ENCODE measurements at regions not wholly inside any gene's neighbourhood (a gene's known extent, or its start where the extent isn't known, plus 50 kb on each side); places are given as distances from the start of the nearest gene placed in this dataset.

DNA sequence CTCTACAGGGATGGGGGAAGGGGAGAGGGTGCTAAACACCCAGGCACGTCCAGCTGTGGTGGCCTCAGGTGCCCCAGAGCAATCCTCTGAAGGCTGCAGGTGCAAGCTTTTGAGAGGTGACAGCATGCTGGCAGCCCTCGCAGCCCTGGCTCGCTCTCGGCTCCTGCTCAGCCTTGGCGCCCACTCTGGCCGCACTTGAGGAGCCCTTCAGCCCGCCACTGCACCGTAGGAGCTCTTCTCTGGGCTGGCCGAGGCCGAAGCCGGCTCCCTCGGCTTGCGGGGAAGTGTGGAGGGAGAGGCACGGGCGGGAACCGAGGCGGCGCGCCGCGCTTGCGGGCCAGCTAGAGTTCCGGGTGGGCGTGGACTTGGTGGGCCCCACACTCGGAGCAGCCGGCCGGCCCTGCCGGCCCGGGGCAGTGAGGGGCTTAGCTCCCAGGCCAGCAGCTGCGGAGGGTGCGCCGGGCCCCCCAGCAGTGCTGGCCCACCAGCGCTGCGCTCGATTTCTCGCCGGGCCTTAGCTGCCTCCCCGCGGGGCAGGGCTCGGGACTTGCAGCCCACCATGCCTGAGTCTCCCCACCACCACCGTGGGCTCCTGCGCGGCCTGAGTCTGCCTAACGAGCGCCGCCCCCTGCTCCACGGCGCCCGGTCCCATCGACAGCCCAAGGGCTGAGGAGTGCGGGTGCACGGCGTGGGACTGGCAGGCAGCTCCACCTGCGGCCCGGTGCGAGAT, 112.1 kb downstream of the TRIM29 start:
- ChIA-PET POLR2A (ENCODE audit: partially characterized antibody) (no interaction called here), CTCF (ENCODE audit: partially characterized antibody) (no interaction called here)
- Histone ChIP-seq H3K27ac (ENCODE audit: low read depth, low read length) (no peak overlapping the region), H3K27me3 (ENCODE audit: insufficient read depth, low read length) (no peaks in the 10 kb centered on the region), H3K4me3 (ENCODE audit: low read length in 2 of 2) (no peak overlapping the region), H3K9me3 (ENCODE audit: control insufficient read depth in 1 of 2, low read length in 2 of 2) (no peaks in the 10 kb centered on the region), H3K36me3 (ENCODE audit: insufficient read depth, low read length) (no peaks in the 10 kb centered on the region), H3K4me1 (ENCODE audit: insufficient read depth, low read length) (no peaks in the 10 kb centered on the region)
- Mint-ChIP-seq H3K27ac (no peak overlapping the region), H3K4me1 (no peaks in the 10 kb centered on the region), H3K27me3 (peaks cover 4 to 13% of the 10 kb centered on the region in 2 donors), H3K9me3 (no peaks in the 10 kb centered on the region), H3K4me3 (no peak overlapping the region), H3K36me3 (no peaks in the 10 kb centered on the region)
- intact Hi-C loops (cut with micrococcal nuclease) = no loop called here
- no peak for DNase-seq

DNA sequence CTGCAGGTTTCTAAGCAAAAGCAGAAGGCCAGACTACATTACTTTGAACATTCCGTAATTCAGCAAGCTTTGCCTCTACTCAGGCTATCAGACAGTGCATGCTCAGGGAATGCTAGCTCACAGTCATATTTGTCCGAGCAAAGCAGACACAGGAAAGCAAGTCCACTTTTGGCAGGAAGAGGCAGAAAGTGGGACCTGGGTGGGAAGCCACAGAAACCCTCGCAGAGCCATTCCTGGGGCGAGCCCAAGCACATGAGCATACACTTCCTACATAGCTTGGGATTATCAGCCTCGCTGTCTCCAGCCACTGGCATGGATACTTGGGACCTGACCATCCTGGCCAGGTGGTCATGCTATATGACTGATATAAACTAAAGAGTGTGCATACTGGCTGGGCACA, 113.3 kb downstream of the TRIM29 start:
- Histone ChIP-seq H3K4me3 (ENCODE audit: low read length in 2 of 2) (no peak overlapping the region), H3K36me3 (ENCODE audit: insufficient read depth, low read length) (no peaks in the 10 kb centered on the region), H3K4me1 (ENCODE audit: insufficient read depth, low read length) (no peaks in the 10 kb centered on the region), H3K27ac (ENCODE audit: low read depth, low read length) (no peak overlapping the region), H3K27me3 (ENCODE audit: insufficient read depth, low read length) (no peaks in the 10 kb centered on the region), H3K9me3 (ENCODE audit: control insufficient read depth in 1 of 2, low read length in 2 of 2) (no peaks in the 10 kb centered on the region)
- ChIA-PET POLR2A (ENCODE audit: partially characterized antibody) (no interaction called here), CTCF (ENCODE audit: partially characterized antibody) (no interaction called here)
- no peaks in the 10 kb centered on the region for H3K4me1 Mint-ChIP-seq
- H3K27ac Mint-ChIP-seq = no peak overlapping the region
- no peak for DNase-seq
- no peak overlapping the region for H3K4me3 Mint-ChIP-seq
- H3K9me3 Mint-ChIP-seq = no peaks in the 10 kb centered on the region
- peaks cover 4 to 13% of the 10 kb centered on the region in 2 donors for H3K27me3 Mint-ChIP-seq
- intact Hi-C loops (cut with micrococcal nuclease) = no loop called here
- H3K36me3 Mint-ChIP-seq = no peaks in the 10 kb centered on the region

GRCh38 chr11:120024046-120024445, 113.9 kb downstream of the TRIM29 start:
- no peaks in the 10 kb centered on the region for H3K9me3 ChIP-seq (ENCODE audit: control insufficient read depth in 1 of 2, low read length in 2 of 2)
- Mint-ChIP-seq H3K27me3 (peaks cover 6 to 10% of the 10 kb centered on the region in 2 donors), H3K36me3 (no peaks in the 10 kb centered on the region), H3K9me3 (no peaks in the 10 kb centered on the region), H3K4me1 (no peaks in the 10 kb centered on the region), H3K27ac (no peak overlapping the region), H3K4me3 (no peak overlapping the region)
- ChIA-PET CTCF (ENCODE audit: partially characterized antibody) (no interaction called here), POLR2A (ENCODE audit: partially characterized antibody) (no interaction called here)
- intact Hi-C loops (cut with micrococcal nuclease) = no loop called here
- H3K4me1 ChIP-seq (ENCODE audit: insufficient read depth, low read length) = no peaks in the 10 kb centered on the region
- H3K36me3 ChIP-seq (ENCODE audit: insufficient read depth, low read length) = no peaks in the 10 kb centered on the region
- H3K4me3 ChIP-seq (ENCODE audit: low read length in 2 of 2) = no peak overlapping the region
- no peak overlapping the region for H3K27ac ChIP-seq (ENCODE audit: low read depth, low read length)
- no peaks in the 10 kb centered on the region for H3K27me3 ChIP-seq (ENCODE audit: insufficient read depth, low read length)
- DNase-seq = no peak

- ChIA-PET POLR2A (ENCODE audit: partially characterized antibody) (no interaction called here), CTCF (ENCODE audit: partially characterized antibody) (no interaction called here)
- intact Hi-C loops (cut with micrococcal nuclease) = no loop called here
- Histone ChIP-seq H3K27me3 (ENCODE audit: insufficient read depth, low read length) (no peaks in the 10 kb centered on the region), H3K4me3 (ENCODE audit: low read length in 2 of 2) (no peak overlapping the region), H3K36me3 (ENCODE audit: insufficient read depth, low read length) (no peaks in the 10 kb centered on the region), H3K9me3 (ENCODE audit: control insufficient read depth in 1 of 2, low read length in 2 of 2) (no peaks in the 10 kb centered on the region), H3K27ac (ENCODE audit: low read depth, low read length) (no peak overlapping the region), H3K4me1 (ENCODE audit: insufficient read depth, low read length) (no peaks in the 10 kb centered on the region)
- DNase-seq = no peak
- Mint-ChIP-seq H3K36me3 (no peaks in the 10 kb centered on the region), H3K9me3 (no peaks in the 10 kb centered on the region), H3K27me3 (peaks cover 6 to 7% of the 10 kb centered on the region in 2 donors), H3K4me1 (no peaks in the 10 kb centered on the region), H3K4me3 (no peak overlapping the region), H3K27ac (no peak overlapping the region)
Measured at GRCh38 chr11:120023551-120023950, 114.4 kb downstream of the TRIM29 start.

- peaks cover 5 to 6% of the 10 kb centered on the region in 2 donors for H3K27me3 Mint-ChIP-seq
- ChIA-PET CTCF (ENCODE audit: partially characterized antibody) (no interaction called here), POLR2A (ENCODE audit: partially characterized antibody) (no interaction called here)
- no peaks in the 10 kb centered on the region for H3K4me1 ChIP-seq (ENCODE audit: insufficient read depth, low read length)
- H3K36me3 Mint-ChIP-seq = no peaks in the 10 kb centered on the region
- no peaks in the 10 kb centered on the region for H3K9me3 Mint-ChIP-seq
- DNase-seq = no peak
- no peak overlapping the region for H3K4me3 ChIP-seq (ENCODE audit: low read length in 2 of 2)
- no peak overlapping the region for H3K27ac Mint-ChIP-seq
- H3K27me3 ChIP-seq (ENCODE audit: insufficient read depth, low read length) = no peaks in the 10 kb centered on the region
- H3K4me1 Mint-ChIP-seq = no peaks in the 10 kb centered on the region
- no peaks in the 10 kb centered on the region for H3K9me3 ChIP-seq (ENCODE audit: control insufficient read depth in 1 of 2, low read length in 2 of 2)
- no peak overlapping the region for H3K4me3 Mint-ChIP-seq
- intact Hi-C loops (cut with micrococcal nuclease) = no loop called here
- H3K36me3 ChIP-seq (ENCODE audit: insufficient read depth, low read length) = no peaks in the 10 kb centered on the region
- no peak overlapping the region for H3K27ac ChIP-seq (ENCODE audit: low read depth, low read length)
Measured at GRCh38 chr11:120023120-120023519, 114.8 kb downstream of the TRIM29 start.

DNA sequence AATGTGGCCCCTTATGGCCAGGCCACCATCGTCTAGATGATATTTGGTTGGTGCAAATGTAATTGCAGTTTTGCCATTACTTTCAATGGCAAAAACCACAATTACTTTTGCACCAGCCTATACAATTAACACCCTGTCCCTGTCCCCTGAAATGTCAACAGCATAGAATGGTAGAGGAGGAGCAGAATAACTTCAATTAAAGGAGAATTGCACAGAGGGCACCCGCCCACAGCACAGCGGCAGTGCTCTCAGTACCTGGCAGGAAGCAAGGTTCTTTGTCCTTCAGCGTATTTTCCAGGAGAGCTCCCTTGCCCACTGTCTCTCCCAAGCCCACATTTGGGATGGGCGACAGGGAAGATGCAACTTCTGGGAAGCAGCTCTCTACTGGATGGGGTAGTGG, 115.3 kb downstream of the TRIM29 start:
- H3K4me3 ChIP-seq (ENCODE audit: low read length in 2 of 2) = no peak overlapping the region
- no peak overlapping the region for H3K4me3 Mint-ChIP-seq
- no peak overlapping the region for H3K27ac Mint-ChIP-seq
- no peak overlapping the region for H3K27ac ChIP-seq (ENCODE audit: low read depth, low read length)
- no peaks in the 10 kb centered on the region for H3K9me3 Mint-ChIP-seq
- no peaks in the 10 kb centered on the region for H3K4me1 Mint-ChIP-seq
- no peaks in the 10 kb centered on the region for H3K27me3 ChIP-seq (ENCODE audit: insufficient read depth, low read length)
- no peak for DNase-seq
- no peaks in the 10 kb centered on the region for H3K4me1 ChIP-seq (ENCODE audit: insufficient read depth, low read length)
- intact Hi-C loops (cut with micrococcal nuclease) = no loop called here
- ChIA-PET POLR2A (ENCODE audit: partially characterized antibody) (no interaction called here), CTCF (ENCODE audit: partially characterized antibody) (no interaction called here)
- H3K9me3 ChIP-seq (ENCODE audit: control insufficient read depth in 1 of 2, low read length in 2 of 2) = no peaks in the 10 kb centered on the region
- no peaks in the 10 kb centered on the region for H3K36me3 ChIP-seq (ENCODE audit: insufficient read depth, low read length)
- no peaks in the 10 kb centered on the region for H3K36me3 Mint-ChIP-seq
- peaks cover 6 to 9% of the 10 kb centered on the region in 2 donors for H3K27me3 Mint-ChIP-seq

- H3K9me3 Mint-ChIP-seq = no peaks in the 10 kb centered on the region
- H3K9me3 ChIP-seq (ENCODE audit: control insufficient read depth in 1 of 2, low read length in 2 of 2) = no peaks in the 10 kb centered on the region
- no peak for DNase-seq
- H3K4me1 ChIP-seq (ENCODE audit: insufficient read depth, low read length) = no peaks in the 10 kb centered on the region
- H3K4me3 ChIP-seq (ENCODE audit: low read length in 2 of 2) = no peak overlapping the region
- no peak overlapping the region for H3K4me3 Mint-ChIP-seq
- H3K36me3 ChIP-seq (ENCODE audit: insufficient read depth, low read length) = no peaks in the 10 kb centered on the region
- peaks cover 4 to 11% of the 10 kb centered on the region in 2 donors for H3K27me3 Mint-ChIP-seq
- CTCF ChIA-PET (ENCODE audit: partially characterized antibody) = no interaction called here
- POLR2A ChIA-PET (ENCODE audit: partially characterized antibody) = no interaction called here
- H3K27ac Mint-ChIP-seq = no peak overlapping the region
- H3K36me3 Mint-ChIP-seq = no peaks in the 10 kb centered on the region
- no peaks in the 10 kb centered on the region for H3K4me1 Mint-ChIP-seq
- H3K27ac ChIP-seq (ENCODE audit: low read depth, low read length) = no peak overlapping the region
- intact Hi-C loops (cut with micrococcal nuclease) = no loop called here
- no peaks in the 10 kb centered on the region for H3K27me3 ChIP-seq (ENCODE audit: insufficient read depth, low read length)
Measured at GRCh38 chr11:120021978-120022377, 115.9 kb downstream of the TRIM29 start.
